GM23338 (cell line): ENCODE measurements at regions not wholly inside any gene's neighbourhood (a gene's known extent, or its start where the extent isn't known, plus 50 kb on each side); places are given as distances from the start of the nearest gene placed in this dataset.
A peak's percentile ranks its signal among the peaks of the same experiment; 100 is the strongest.
"Not testable (repeated sequence)": the region's sequence is repeated elsewhere in the genome, so short reads cannot be mapped to it uniquely, and the experiment has no call there.

Source experiments
- ATAC-seq: fragments of 200-7000 bp; cut with Tn5 transposase; 3 replicates; pipeline ENCODE4 v1.9.1; 2020
- DNase-seq: peaks from one replicate; pipeline ENCODE4 v3.0.0-alpha.2; 2015; ENCODE audit warnings: low spot score
- H2AFZ ChIP-seq: fragments of 200-600 bp; sonication (generic); 2 replicates; pipeline ENCODE4 v1.8.0; 2016; ENCODE audit warnings: antibody characterized with exemption, mild to moderate bottlenecking, moderate library complexity
- H3F3A ChIP-seq: fragments of 200-600 bp; sonication (generic); replicated peaks from 2 replicates; pipeline ENCODE4 v1.8.0; 2017; ENCODE audit warnings: antibody characterized with exemption, mixed run types, low read depth
- H3K27ac ChIP-seq: fragments of 200-600 bp; sonication (generic); 2 replicates; pipeline ENCODE4 v1.6.1; 2016; ENCODE audit warnings: low read depth
- H3K27me3 ChIP-seq: fragments of 200-600 bp; sonication (generic); 2 replicates; pipeline ENCODE4 v1.8.0; 2016; ENCODE audit warnings: mild to moderate bottlenecking, mixed run types, moderate library complexity; ENCODE audit not compliant: insufficient read depth
- H3K36me3 ChIP-seq: fragments of 200-600 bp; sonication (generic); 2 replicates; pipeline ENCODE4 v1.8.0; 2016; ENCODE audit warnings: mild to moderate bottlenecking; ENCODE audit not compliant: insufficient read depth
- H3K4me1 ChIP-seq: fragments of 200-600 bp; sonication (generic); 2 replicates; pipeline ENCODE4 v1.8.0; 2016; ENCODE audit warnings: mild to moderate bottlenecking, moderate library complexity; ENCODE audit not compliant: insufficient read depth
- H3K4me2 ChIP-seq: fragments of 200-600 bp; sonication (generic); 2 replicates; pipeline ENCODE4 v1.7.1; 2017; ENCODE audit warnings: mixed run types
- H3K4me3 ChIP-seq: fragments of 200-600 bp; sonication (generic); 2 replicates; pipeline ENCODE4 v1.6.1; 2016; ENCODE audit warnings: mixed run types
- H3K79me2 ChIP-seq: fragments of 200-600 bp; sonication (generic); replicated peaks from 2 replicates; pipeline ENCODE4 v1.8.0; 2017; ENCODE audit warnings: mild to moderate bottlenecking; ENCODE audit not compliant: insufficient read depth
- H3K9me2 ChIP-seq: fragments of 200-600 bp; sonication (generic); 2 replicates; pipeline ENCODE4 v1.8.0; 2017; ENCODE audit not compliant: insufficient read depth
- H4K20me1 ChIP-seq: fragments of 200-600 bp; sonication (generic); replicated peaks from 2 replicates; pipeline ENCODE4 v1.8.0; 2017; ENCODE audit warnings: mild to moderate bottlenecking; ENCODE audit not compliant: insufficient read depth
- H3K27ac Mint-ChIP-seq: 2 replicates; pipeline ENCODE4 v1.8.0; 2020; ENCODE audit warnings: inconsistent platforms, mild to moderate bottlenecking, moderate library complexity, mixed read lengths
- H3K27me3 Mint-ChIP-seq: 3 replicates; pipeline ENCODE4 v1.8.0; 2022; ENCODE audit warnings: low read depth, mild to moderate bottlenecking, moderate library complexity, mixed read lengths, inconsistent platforms; ENCODE audit not compliant: insufficient read depth, poor library complexity
- H3K36me3 Mint-ChIP-seq: 3 replicates; pipeline ENCODE4 v1.8.0; 2021; ENCODE audit warnings: low read depth, mild to moderate bottlenecking, inconsistent platforms, moderate library complexity, mixed read lengths
- H3K4me1 Mint-ChIP-seq: 3 replicates; pipeline ENCODE4 v1.8.0; 2020; ENCODE audit warnings: mild to moderate bottlenecking, inconsistent platforms, mixed read lengths
- H3K4me3 Mint-ChIP-seq: 3 replicates; pipeline ENCODE4 v1.8.0; 2021; ENCODE audit warnings: moderate library complexity, mild to moderate bottlenecking, inconsistent platforms, mixed read lengths
- H3K9me3 Mint-ChIP-seq: 3 replicates; pipeline ENCODE4 v1.8.0; 2020; ENCODE audit warnings: moderate library complexity, mild to moderate bottlenecking, inconsistent platforms, mixed read lengths
- CREB1 ChIP-seq: fragments of 250-450 bp; sonication (Bioruptor Pico); IDR thresholded peaks from 2 replicates; pipeline ENCODE4 v1.5.0; 2020; ENCODE audit warnings: low read depth, mild to moderate bottlenecking, moderate library complexity
- EZH2 ChIP-seq: fragments of 200-600 bp; sonication (generic); IDR thresholded peaks from one replicate; pipeline ENCODE4 v1.8.0; 2017; ENCODE audit warnings: antibody characterized with exemption, mild to moderate bottlenecking, low read depth; ENCODE audit not compliant: unreplicated experiment
- EZH2phosphoT487 ChIP-seq: fragments of 200-600 bp; sonication (generic); IDR thresholded peaks from one replicate; pipeline ENCODE4 v1.8.1; 2018; ENCODE audit warnings: antibody characterized with exemption; ENCODE audit not compliant: unreplicated experiment
- JUNB ChIP-seq: IDR thresholded peaks from one replicate; pipeline ENCODE4 v1.6.1; 2016; ENCODE audit warnings: antibody characterized with exemption; ENCODE audit not compliant: unreplicated experiment
- POLR2AphosphoS5 ChIP-seq: IDR thresholded peaks from 2 replicates; pipeline ENCODE4 v1.6.1; 2016; ENCODE audit warnings: antibody characterized with exemption, low read depth
- STAT1 ChIP-seq: IDR thresholded peaks from one replicate; pipeline ENCODE4 v1.6.1; 2016; ENCODE audit warnings: antibody characterized with exemption; ENCODE audit not compliant: unreplicated experiment
- TF ChIP-seq, protein P1 (sequence below): fragments of 250-450 bp; sonication (Bioruptor Pico); IDR thresholded peaks from 2 replicates; pipeline ENCODE4 v1.5.0; 2020; ENCODE audit warnings: mild to moderate bottlenecking, moderate library complexity
- TF ChIP-seq, protein P2 (sequence below): IDR thresholded peaks from 2 replicates; pipeline ENCODE4 v1.6.1; 2016; ENCODE audit warnings: antibody characterized with exemption

DNA sequence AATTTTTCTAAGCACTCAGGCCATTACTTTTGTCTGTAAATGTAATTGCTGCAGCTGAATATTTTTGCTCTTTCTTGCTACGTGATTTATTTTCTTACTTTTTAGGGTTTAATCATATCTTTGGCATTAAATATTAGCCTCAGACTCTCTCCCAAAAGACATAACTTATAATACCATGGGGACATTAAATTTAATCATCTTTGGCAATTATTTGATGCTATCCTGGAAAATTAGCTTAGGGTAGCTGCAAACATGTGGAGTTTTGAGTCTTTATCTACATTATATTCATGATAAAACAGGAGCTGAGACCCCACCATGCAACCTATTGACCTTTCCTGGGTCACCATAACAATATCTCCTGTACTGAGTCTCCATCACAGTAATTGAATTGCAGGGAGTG, 59.1 kb upstream of the EDAR start (continued):
- TF ChIP-seq, protein P1, sequence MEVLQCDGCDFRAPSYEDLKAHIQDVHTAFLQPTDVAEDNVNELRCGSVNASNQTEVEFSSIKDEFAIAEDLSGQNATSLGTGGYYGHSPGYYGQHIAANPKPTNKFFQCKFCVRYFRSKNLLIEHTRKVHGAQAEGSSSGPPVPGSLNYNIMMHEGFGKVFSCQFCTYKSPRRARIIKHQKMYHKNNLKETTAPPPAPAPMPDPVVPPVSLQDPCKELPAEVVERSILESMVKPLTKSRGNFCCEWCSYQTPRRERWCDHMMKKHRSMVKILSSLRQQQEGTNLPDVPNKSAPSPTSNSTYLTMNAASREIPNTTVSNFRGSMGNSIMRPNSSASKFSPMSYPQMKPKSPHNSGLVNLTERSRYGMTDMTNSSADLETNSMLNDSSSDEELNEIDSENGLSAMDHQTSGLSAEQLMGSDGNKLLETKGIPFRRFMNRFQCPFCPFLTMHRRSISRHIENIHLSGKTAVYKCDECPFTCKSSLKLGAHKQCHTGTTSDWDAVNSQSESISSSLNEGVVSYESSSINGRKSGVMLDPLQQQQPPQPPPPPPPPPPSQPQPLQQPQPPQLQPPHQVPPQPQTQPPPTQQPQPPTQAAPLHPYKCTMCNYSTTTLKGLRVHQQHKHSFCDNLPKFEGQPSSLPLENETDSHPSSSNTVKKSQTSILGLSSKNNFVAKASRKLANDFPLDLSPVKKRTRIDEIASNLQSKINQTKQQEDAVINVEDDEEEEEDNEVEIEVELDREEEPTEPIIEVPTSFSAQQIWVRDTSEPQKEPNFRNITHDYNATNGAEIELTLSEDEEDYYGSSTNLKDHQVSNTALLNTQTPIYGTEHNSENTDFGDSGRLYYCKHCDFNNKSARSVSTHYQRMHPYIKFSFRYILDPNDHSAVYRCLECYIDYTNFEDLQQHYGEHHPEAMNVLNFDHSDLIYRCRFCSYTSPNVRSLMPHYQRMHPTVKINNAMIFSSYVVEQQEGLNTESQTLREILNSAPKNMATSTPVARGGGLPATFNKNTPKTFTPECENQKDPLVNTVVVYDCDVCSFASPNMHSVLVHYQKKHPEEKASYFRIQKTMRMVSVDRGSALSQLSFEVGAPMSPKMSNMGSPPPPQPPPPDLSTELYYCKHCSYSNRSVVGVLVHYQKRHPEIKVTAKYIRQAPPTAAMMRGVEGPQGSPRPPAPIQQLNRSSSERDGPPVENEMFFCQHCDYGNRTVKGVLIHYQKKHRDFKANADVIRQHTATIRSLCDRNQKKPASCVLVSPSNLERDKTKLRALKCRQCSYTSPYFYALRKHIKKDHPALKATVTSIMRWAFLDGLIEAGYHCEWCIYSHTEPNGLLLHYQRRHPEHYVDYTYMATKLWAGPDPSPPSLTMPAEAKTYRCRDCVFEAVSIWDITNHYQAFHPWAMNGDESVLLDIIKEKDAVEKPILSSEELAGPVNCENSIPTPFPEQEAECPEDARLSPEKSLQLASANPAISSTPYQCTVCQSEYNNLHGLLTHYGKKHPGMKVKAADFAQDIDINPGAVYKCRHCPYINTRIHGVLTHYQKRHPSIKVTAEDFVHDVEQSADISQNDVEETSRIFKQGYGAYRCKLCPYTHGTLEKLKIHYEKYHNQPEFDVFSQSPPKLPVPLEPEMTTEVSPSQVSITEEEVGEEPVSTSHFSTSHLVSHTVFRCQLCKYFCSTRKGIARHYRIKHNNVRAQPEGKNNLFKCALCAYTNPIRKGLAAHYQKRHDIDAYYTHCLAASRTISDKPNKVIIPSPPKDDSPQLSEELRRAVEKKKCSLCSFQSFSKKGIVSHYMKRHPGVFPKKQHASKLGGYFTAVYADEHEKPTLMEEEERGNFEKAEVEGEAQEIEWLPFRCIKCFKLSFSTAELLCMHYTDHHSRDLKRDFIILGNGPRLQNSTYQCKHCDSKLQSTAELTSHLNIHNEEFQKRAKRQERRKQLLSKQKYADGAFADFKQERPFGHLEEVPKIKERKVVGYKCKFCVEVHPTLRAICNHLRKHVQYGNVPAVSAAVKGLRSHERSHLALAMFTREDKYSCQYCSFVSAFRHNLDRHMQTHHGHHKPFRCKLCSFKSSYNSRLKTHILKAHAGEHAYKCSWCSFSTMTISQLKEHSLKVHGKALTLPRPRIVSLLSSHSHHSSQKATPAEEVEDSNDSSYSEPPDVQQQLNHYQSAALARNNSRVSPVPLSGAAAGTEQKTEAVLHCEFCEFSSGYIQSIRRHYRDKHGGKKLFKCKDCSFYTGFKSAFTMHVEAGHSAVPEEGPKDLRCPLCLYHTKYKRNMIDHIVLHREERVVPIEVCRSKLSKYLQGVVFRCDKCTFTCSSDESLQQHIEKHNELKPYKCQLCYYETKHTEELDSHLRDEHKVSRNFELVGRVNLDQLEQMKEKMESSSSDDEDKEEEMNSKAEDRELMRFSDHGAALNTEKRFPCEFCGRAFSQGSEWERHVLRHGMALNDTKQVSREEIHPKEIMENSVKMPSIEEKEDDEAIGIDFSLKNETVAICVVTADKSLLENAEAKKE (CRISPR knock-in tag): no peak
- TF ChIP-seq EZH2phosphoT487 (no peak), JUNB (no peak)

DNA sequence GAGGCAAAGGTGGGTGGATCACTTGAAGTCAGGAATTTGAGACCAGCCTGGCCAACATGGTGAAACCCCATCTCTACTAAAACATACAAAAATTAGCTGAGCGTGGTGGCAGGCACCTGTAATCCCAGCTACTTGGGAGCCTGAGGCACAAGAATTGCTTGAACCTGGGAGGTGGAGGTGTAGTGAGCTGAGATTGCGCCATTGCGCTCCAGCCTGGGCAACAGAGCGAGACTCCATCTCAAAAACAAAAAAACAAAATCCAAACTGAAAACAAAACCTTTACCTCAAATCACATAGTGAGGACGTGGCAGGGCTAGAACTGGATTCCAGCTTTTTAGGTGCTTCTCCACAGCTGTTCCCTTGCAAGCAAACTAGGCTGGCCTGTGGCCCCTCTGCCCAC, 58.5 kb upstream of the EDAR start:
- not testable (repeated sequence) for H3K27ac Mint-ChIP-seq, H3K27me3 ChIP-seq, H2AFZ ChIP-seq, H3K4me2 ChIP-seq, H3K36me3 ChIP-seq, H3K36me3 Mint-ChIP-seq, H3K4me1 Mint-ChIP-seq, H3K9me3 Mint-ChIP-seq, H3K4me3 ChIP-seq, H4K20me1 ChIP-seq, ATAC-seq, H3K4me1 ChIP-seq, DNase-seq, H3K27me3 Mint-ChIP-seq, H3K79me2 ChIP-seq, H3K27ac ChIP-seq, H3K9me2 ChIP-seq, H3F3A ChIP-seq, H3K4me3 Mint-ChIP-seq

DNA sequence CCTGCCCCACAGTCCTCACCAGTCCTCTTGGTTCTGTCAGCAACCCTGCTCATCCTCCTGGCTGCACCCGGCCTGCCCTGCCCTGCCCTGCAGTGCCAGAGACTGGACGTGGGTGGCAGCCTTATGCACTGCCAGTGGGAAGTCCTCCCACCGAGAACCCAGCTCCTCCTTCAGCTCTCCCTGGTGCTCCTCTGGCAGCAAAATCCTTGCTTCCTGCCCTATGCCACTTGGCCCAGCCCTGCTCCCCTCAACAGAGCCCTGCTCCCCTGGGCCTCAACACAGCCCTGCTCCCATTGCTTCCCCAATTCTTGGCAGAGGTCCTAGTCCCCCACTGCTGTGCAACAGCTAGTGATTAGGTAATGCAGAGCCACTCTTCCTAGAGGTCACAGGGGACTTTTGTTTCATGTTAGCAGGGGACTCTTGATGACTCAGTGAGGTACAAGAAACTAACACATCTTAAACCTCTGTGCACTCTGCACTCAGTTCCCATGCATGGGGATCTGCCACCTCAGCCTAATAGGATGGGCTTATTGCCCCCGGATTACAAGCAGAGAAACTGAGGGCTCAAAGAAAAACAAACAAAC, 58.0 kb upstream of the EDAR start:
- peak; percentile 25; the same call in 1 of the 3 replicates for ATAC-seq
- H3F3A ChIP-seq: no peaks in the 10 kb centered on the region
- Mint-ChIP-seq H3K4me3 (no peak overlapping the region), H3K27me3 (peaks cover 3% of the 10 kb centered on the region), H3K36me3 (no peaks in the 10 kb centered on the region), H3K9me3 (no peaks in the 10 kb centered on the region; the same call in 2 of the 3 replicates), H3K4me1 (no peaks in the 10 kb centered on the region), H3K27ac (no peak overlapping the region)
- no peak overlapping the region for H3K27ac ChIP-seq
- H3K4me2 ChIP-seq: no peak overlapping the region
- DNase-seq: no peak
- H3K9me2 ChIP-seq: no peaks in the 10 kb centered on the region
- no peaks in the 10 kb centered on the region for H3K4me1 ChIP-seq
- no peaks in the 10 kb centered on the region; the same call in 1 of the 2 replicates for H3K36me3 ChIP-seq
- no peaks in the 10 kb centered on the region for H3K27me3 ChIP-seq
- H2AFZ ChIP-seq: no peak overlapping the region
- H3K79me2 ChIP-seq: no peaks in the 10 kb centered on the region
- no peak overlapping the region for H3K4me3 ChIP-seq
- H4K20me1 ChIP-seq: no peaks in the 10 kb centered on the region
- no peak for TF ChIP-seq STAT1
- no peak for TF ChIP-seq CREB1
- TF ChIP-seq POLR2AphosphoS5: no peak
- TF ChIP-seq, protein P2, sequence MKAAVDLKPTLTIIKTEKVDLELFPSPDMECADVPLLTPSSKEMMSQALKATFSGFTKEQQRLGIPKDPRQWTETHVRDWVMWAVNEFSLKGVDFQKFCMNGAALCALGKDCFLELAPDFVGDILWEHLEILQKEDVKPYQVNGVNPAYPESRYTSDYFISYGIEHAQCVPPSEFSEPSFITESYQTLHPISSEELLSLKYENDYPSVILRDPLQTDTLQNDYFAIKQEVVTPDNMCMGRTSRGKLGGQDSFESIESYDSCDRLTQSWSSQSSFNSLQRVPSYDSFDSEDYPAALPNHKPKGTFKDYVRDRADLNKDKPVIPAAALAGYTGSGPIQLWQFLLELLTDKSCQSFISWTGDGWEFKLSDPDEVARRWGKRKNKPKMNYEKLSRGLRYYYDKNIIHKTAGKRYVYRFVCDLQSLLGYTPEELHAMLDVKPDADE: no peak
- TF ChIP-seq EZH2: no peak
- no peak for TF ChIP-seq EZH2phosphoT487
